BJ (cell line): ENCODE measurements at regions not wholly inside any gene's neighbourhood (a gene's known extent, or its start where the extent isn't known, plus 50 kb on each side); places are given as distances from the start of the nearest gene placed in this dataset.
"Not testable (repeated sequence)": the region's sequence is repeated elsewhere in the genome, so short reads cannot be mapped to it uniquely, and the experiment has no call there.

Experiments
- CTCF ChIA-PET: fragments of 350-600 bp; formaldehyde crosslinking; extraction: SDS; loops from one replicate; lab custom pipeline; 2021; ENCODE audit warnings: antibody characterized with exemption, inconsistent platforms; lab: Yijun Ruan, JAX
- POLR2A ChIA-PET: fragments of 300-600 bp; sonication (Branson Sonifier 250); formaldehyde crosslinking; extraction: SDS; loops from one replicate; lab custom pipeline; 2021; ENCODE audit warnings: antibody characterized with exemption; lab: Charles Lee
- DNase-seq: peaks from one replicate; pipeline ENCODE4 v3.0.0-alpha.2; 2011; ENCODE audit warnings: low read depth
- H3K27me3 ChIP-seq: 2 replicates; pipeline ENCODE4 v1.6.0; 2011; ENCODE audit warnings: low read length; ENCODE audit not compliant: control insufficient read depth, insufficient read depth
- H3K36me3 ChIP-seq: 2 replicates; pipeline ENCODE4 v1.5.1; 2011; ENCODE audit warnings: low read length; ENCODE audit not compliant: control insufficient read depth, insufficient read depth
- H3K4me3 ChIP-seq: 2 replicates; pipeline ENCODE4 v1.5.1; 2011; ENCODE audit warnings: low read depth, mild to moderate bottlenecking, control low read depth, low read length
- CTCF ChIP-seq: IDR thresholded peaks from 2 replicates; pipeline ENCODE4 v1.5.1; 2011; ENCODE audit warnings: low read depth, mild to moderate bottlenecking, control low read depth, inconsistent platforms, low read length, moderate library complexity; ENCODE audit not compliant: insufficient read depth

- no peak for TF ChIP-seq CTCF
- no peaks in the 10 kb centered on the region for H3K36me3 ChIP-seq
- CTCF ChIA-PET, result no interaction called here
- no peak for DNase-seq
- no peaks in the 10 kb centered on the region for H3K27me3 ChIP-seq
- POLR2A ChIA-PET, result no interaction called here
- H3K4me3 ChIP-seq, result no peak overlapping the region
These were observed 1435.6 kb downstream of the STIM2 start for GRCh38 chr4:28296239-28296638.

DNA sequence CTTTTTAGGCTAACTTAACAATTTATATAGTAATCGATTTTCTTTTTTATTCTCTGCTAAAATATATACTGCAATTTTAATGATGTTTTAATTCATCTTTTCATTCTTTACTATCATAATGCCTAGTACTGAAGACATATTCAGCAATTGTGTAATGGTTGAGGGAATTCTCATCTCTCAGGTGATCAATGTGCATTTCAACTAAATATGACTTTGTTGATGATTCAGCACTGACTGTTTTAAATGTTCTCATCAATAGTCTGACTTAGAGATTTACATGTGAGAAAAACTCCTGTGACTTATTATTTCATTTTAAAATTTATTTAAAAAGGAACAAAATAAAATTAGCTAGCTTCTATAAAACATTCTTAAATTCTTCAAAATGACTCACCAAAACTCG lies 1450.3 kb downstream of the STIM2 start:
- H3K4me3 ChIP-seq, result no peak overlapping the region
- no peaks in the 10 kb centered on the region for H3K36me3 ChIP-seq
- no peak for TF ChIP-seq CTCF
- POLR2A ChIA-PET, result no interaction called here
- H3K27me3 ChIP-seq, result no peaks in the 10 kb centered on the region
- DNase-seq, result no peak
- CTCF ChIA-PET, result no interaction called here

GRCh38 chr4:28312497-28312896 lies 1451.9 kb downstream of the STIM2 start:
- CTCF ChIA-PET, POLR2A ChIA-PET, H3K27me3 ChIP-seq, DNase-seq, H3K36me3 ChIP-seq, H3K4me3 ChIP-seq: not testable (repeated sequence)

- TF ChIP-seq CTCF, result no peak
- Histone ChIP-seq H3K27me3 (no peaks in the 10 kb centered on the region), H3K4me3 (no peak overlapping the region), H3K36me3 (no peaks in the 10 kb centered on the region)
- DNase-seq, result no peak
- ChIA-PET POLR2A (no interaction called here), CTCF (no interaction called here)
These were observed 1453.4 kb downstream of the STIM2 start for GRCh38 chr4:28313729-28314713.

DNA sequence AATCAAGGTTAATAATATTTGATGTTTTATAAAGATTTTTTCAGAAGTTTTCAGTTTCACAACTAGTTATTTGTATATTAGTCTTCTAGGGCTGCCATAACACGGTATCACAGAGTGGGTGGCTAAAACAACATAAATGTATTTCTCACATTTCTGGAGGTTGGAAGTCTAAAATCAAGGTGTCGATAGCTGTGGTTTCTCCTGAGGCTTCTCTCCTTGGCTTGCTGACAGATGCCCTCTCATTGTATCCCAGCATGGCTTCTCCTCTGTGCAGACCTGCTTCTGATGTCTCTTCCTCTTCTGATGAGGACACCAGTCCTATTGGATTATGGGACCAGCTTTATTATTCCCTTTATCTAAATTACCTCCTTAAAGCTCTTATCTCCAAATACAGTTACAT lies 1456.6 kb downstream of the STIM2 start:
- Histone ChIP-seq H3K27me3 (no peaks in the 10 kb centered on the region), H3K36me3 (no peaks in the 10 kb centered on the region), H3K4me3 (no peak overlapping the region)
- TF ChIP-seq CTCF, result no peak
- POLR2A ChIA-PET, result no interaction called here
- CTCF ChIA-PET, result no interaction called here
- no peak for DNase-seq

DNA sequence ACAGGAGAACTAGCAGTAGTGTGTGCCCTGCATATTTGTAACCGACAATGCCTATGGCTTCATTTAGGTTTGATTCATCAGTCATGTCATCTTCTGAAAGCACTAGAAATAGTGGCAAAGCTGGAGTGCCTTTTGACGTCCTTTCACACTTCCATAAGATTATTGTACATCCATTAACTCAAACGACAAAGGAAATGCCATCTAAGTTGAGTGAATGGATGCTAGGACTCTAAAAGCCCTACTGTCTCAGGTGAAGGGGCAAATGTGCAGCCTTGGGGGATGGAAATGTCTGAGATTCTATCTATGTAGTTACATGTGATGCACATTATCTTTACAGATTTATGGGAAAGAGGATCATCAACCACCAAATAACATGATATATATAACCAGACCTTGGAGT lies 1473.6 kb downstream of the STIM2 start:
- POLR2A ChIA-PET, result no interaction called here
- Histone ChIP-seq H3K36me3 (no peaks in the 10 kb centered on the region), H3K4me3 (no peak overlapping the region), H3K27me3 (no peaks in the 10 kb centered on the region)
- TF ChIP-seq CTCF, result no peak
- CTCF ChIA-PET, result no interaction called here
- no peak for DNase-seq
